KG1 (cell line): ENCODE measurements at regions not wholly inside any gene's neighbourhood (a gene's known extent, or its start where the extent isn't known, plus 50 kb on each side); places are given as distances from the start of the nearest gene placed in this dataset.

ENCODE experiments used
- DNase-seq: peaks from one replicate; lab custom pipeline; 2025; lab: John Stamatoyannopoulos, UW

GRCh38 chr3:135867911-135868310 lies 97.6 kb upstream of the PPP2R3A start:
- no peak for DNase-seq

- no peak for DNase-seq
Measured at GRCh38 chr3:135868801-135869200, 96.7 kb upstream of the PPP2R3A start.

- DNase-seq: no peak
Measured at GRCh38 chr3:135869439-135870105, 96.0 kb upstream of the PPP2R3A start.

GRCh38 chr3:135871311-135871710 lies 94.2 kb upstream of the PPP2R3A start:
- no peak for DNase-seq

- no peak for DNase-seq
Measured at GRCh38 chr3:135874035-135874434, 91.5 kb upstream of the PPP2R3A start.

- DNase-seq: no peak
Measured at GRCh38 chr3:135878501-135878900, 87.0 kb upstream of the PPP2R3A start.

- DNase-seq: no peak
Measured at GRCh38 chr3:135885885-135886284, 79.6 kb upstream of the PPP2R3A start.

- no peak for DNase-seq
Measured at GRCh38 chr3:135887220-135887619, 78.3 kb upstream of the PPP2R3A start.

GRCh38 chr3:135889443-135889842 lies 76.1 kb upstream of the PPP2R3A start:
- DNase-seq: no peak

- DNase-seq: no peak
Measured at GRCh38 chr3:135891121-135891520, 74.4 kb upstream of the PPP2R3A start.

GRCh38 chr3:135895106-135895733 lies 70.3 kb upstream of the PPP2R3A start:
- peak; percentile 10 for DNase-seq

- DNase-seq: no peak
Measured at GRCh38 chr3:135895734-135896121, 69.8 kb upstream of the PPP2R3A start.

- DNase-seq: no peak
Measured at GRCh38 chr3:135896613-135897012, 68.9 kb upstream of the PPP2R3A start.

GRCh38 chr3:135897715-135898114 lies 67.8 kb upstream of the PPP2R3A start:
- no peak for DNase-seq

- no peak for DNase-seq
Measured at GRCh38 chr3:135898774-135899173, 66.8 kb upstream of the PPP2R3A start.

GRCh38 chr3:135905058-135905724 lies 60.3 kb upstream of the PPP2R3A start:
- DNase-seq: no peak

GRCh38 chr3:135907422-135908165 lies 57.9 kb upstream of the PPP2R3A start:
- no peak for DNase-seq

- DNase-seq: no peak
Measured at GRCh38 chr3:135908225-135908624, 57.3 kb upstream of the PPP2R3A start.

GRCh38 chr3:135908737-135909136 lies 56.8 kb upstream of the PPP2R3A start:
- DNase-seq: no peak

GRCh38 chr3:135911110-135911509 lies 54.4 kb upstream of the PPP2R3A start:
- DNase-seq: no peak

- no peak for DNase-seq
Measured at GRCh38 chr3:135915206-135915605, 50.3 kb upstream of the PPP2R3A start.
